OCI-LY7 (cell line): ENCODE measurements at regions not wholly inside any gene's neighbourhood (a gene's known extent, or its start where the extent isn't known, plus 50 kb on each side); places are given as distances from the start of the nearest gene placed in this dataset.

Source experiments
- BruUV-seq: library from RNA; stranded (reverse); fragments of 400-500 nt; replicated peaks from 2 replicates; lab custom pipeline; 2021; lab: Mats Ljungman, UMichigan
- CTCF ChIA-PET: fragments of 300-600 bp; sonication (Branson Sonifier 250); formaldehyde crosslinking; loops from one replicate; lab custom pipeline; 2022; ENCODE audit warnings: antibody characterized with exemption; ENCODE audit not compliant: unreplicated experiment; lab: Charles Lee
- POLR2A ChIA-PET: fragments of 300-600 bp; sonication (Branson Sonifier 250); formaldehyde crosslinking; loops from one replicate; lab custom pipeline; 2022; ENCODE audit warnings: antibody characterized with exemption; lab: Charles Lee
- DNase-seq: peaks from one replicate; pipeline ENCODE4 v3.0.0-alpha.2; 2015; ENCODE audit warnings: low spot score
- H2AFZ ChIP-seq: fragments of 200-600 bp; sonication (generic), shearing (Covaris generic); 2 replicates; pipeline ENCODE4 v1.6.1; 2014; ENCODE audit warnings: mild to moderate bottlenecking, antibody characterized with exemption, low read length, moderate library complexity
- H3K27ac ChIP-seq: fragments of 200-600 bp; sonication (generic); 2 replicates; pipeline ENCODE4 v1.5.1; 2014; ENCODE audit warnings: mixed run types, low read depth, mild to moderate bottlenecking, moderate library complexity, low read length, inconsistent platforms; ENCODE audit not compliant: poor library complexity, severe bottlenecking
- H3K36me3 ChIP-seq: fragments of 200-600 bp; sonication (generic); 2 replicates; pipeline ENCODE4 v1.6.1; 2014; ENCODE audit warnings: mild to moderate bottlenecking, antibody characterized with exemption, low read length, moderate library complexity, mixed read lengths; ENCODE audit not compliant: insufficient read depth
- H3K4me1 ChIP-seq: fragments of 200-600 bp; sonication (generic); 2 replicates; pipeline ENCODE4 v1.5.1; 2014; ENCODE audit warnings: mild to moderate bottlenecking, low read length; ENCODE audit not compliant: insufficient read depth, poor library complexity, severe bottlenecking
- H3K4me2 ChIP-seq: fragments of 200-600 bp; sonication (generic); 2 replicates; pipeline ENCODE4 v1.6.1; 2014; ENCODE audit warnings: mild to moderate bottlenecking, low read length
- H3K4me3 ChIP-seq: fragments of 200-600 bp; sonication (generic); 2 replicates; pipeline ENCODE4 v1.5.1; 2014; ENCODE audit warnings: mild to moderate bottlenecking, low read depth, low read length; ENCODE audit not compliant: poor library complexity, severe bottlenecking
- H3K79me2 ChIP-seq: fragments of 200-600 bp; sonication (generic); 2 replicates; pipeline ENCODE4 v1.6.1; 2016; ENCODE audit warnings: low read depth, mild to moderate bottlenecking, low read length, moderate library complexity, mixed read lengths; ENCODE audit not compliant: insufficient read depth
- H3K9me2 ChIP-seq: fragments of 200-600 bp; sonication (generic); 2 replicates; pipeline ENCODE4 v1.6.1; 2016; ENCODE audit warnings: mild to moderate bottlenecking, low read length, mixed read lengths; ENCODE audit not compliant: insufficient read depth
- H3K9me3 ChIP-seq: fragments of 200-600 bp; sonication (generic); 2 replicates; pipeline ENCODE4 v1.6.1; 2014; ENCODE audit warnings: mild to moderate bottlenecking, mixed run types, low read length, mixed read lengths
- H4K20me1 ChIP-seq: fragments of 200-600 bp; sonication (generic); 2 replicates; pipeline ENCODE4 v1.6.1; 2014; ENCODE audit warnings: mild to moderate bottlenecking, antibody characterized with exemption, low read length, moderate library complexity, mixed read lengths; ENCODE audit not compliant: insufficient read depth
- EZH2phosphoT487 ChIP-seq: fragments of 200-600 bp; sonication (generic); IDR thresholded peaks from 2 replicates; pipeline ENCODE4 v1.6.1; 2018; ENCODE audit warnings: low read depth, borderline replicate concordance, mild to moderate bottlenecking, mixed run types, antibody characterized with exemption, low read length, moderate library complexity, mixed read lengths
- intact Hi-C: fragments of 100-400 bp; cut with micrococcal nuclease; formaldehyde crosslinking; loops from one replicate; pipeline ENCODE4 v1.10.0; 2022; ENCODE audit not compliant: unreplicated experiment
- TF ChIP-seq, protein P1 (sequence below): fragments of 200-600 bp; sonication (generic); conservative IDR thresholded peaks from 2 replicates; pipeline ENCODE4 v1.5.1; 2014; ENCODE audit warnings: mild to moderate bottlenecking, antibody characterized with exemption, low read length, moderate library complexity, mixed read lengths

GRCh38 chr5:58268268-58268667 lies 191.6 kb downstream of the PLK2 start:
- Histone ChIP-seq H3K36me3 (no peaks in the 10 kb centered on the region), H3K4me3 (no peak overlapping the region), H3K9me2 (no peaks in the 10 kb centered on the region), H3K27ac (no peak overlapping the region), H3K9me3 (no peaks in the 10 kb centered on the region), H4K20me1 (no peaks in the 10 kb centered on the region), H3K4me2 (no peak overlapping the region), H3K79me2 (no peaks in the 10 kb centered on the region), H3K4me1 (no peaks in the 10 kb centered on the region), H2AFZ (no peak overlapping the region)
- no TSS peak for BruUV-seq
- no peak for TF ChIP-seq EZH2phosphoT487
- TF ChIP-seq, protein P1, sequence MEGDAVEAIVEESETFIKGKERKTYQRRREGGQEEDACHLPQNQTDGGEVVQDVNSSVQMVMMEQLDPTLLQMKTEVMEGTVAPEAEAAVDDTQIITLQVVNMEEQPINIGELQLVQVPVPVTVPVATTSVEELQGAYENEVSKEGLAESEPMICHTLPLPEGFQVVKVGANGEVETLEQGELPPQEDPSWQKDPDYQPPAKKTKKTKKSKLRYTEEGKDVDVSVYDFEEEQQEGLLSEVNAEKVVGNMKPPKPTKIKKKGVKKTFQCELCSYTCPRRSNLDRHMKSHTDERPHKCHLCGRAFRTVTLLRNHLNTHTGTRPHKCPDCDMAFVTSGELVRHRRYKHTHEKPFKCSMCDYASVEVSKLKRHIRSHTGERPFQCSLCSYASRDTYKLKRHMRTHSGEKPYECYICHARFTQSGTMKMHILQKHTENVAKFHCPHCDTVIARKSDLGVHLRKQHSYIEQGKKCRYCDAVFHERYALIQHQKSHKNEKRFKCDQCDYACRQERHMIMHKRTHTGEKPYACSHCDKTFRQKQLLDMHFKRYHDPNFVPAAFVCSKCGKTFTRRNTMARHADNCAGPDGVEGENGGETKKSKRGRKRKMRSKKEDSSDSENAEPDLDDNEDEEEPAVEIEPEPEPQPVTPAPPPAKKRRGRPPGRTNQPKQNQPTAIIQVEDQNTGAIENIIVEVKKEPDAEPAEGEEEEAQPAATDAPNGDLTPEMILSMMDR: no peak
- DNase-seq: no peak
- ChIA-PET POLR2A (no interaction called here), CTCF (no interaction called here)
- intact Hi-C loops: no loop called here

DNA sequence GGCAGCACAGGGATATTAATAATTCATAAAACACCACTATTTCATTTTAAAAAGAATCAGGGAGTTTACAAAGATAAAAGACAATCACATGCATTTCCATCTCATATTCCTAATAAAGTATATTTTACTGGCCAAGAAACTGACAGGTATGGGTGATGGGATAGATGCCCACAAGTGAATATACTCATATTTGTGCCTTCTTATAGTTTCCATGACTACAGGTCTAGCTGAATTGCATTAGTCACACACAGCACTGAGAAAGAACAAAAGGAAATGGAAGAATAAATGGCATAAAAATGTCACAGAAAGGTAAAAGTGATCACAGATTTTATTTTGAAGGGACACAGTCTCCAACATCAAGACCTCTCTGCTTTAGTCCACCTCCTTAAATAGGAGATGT lies 193.5 kb downstream of the PLK2 start:
- Histone ChIP-seq H3K4me1 (no peaks in the 10 kb centered on the region), H3K9me3 (no peaks in the 10 kb centered on the region), H3K4me2 (no peak overlapping the region), H3K9me2 (no peaks in the 10 kb centered on the region), H3K4me3 (no peak overlapping the region), H3K27ac (no peak overlapping the region), H3K36me3 (no peaks in the 10 kb centered on the region), H3K79me2 (no peaks in the 10 kb centered on the region), H4K20me1 (no peaks in the 10 kb centered on the region), H2AFZ (no peak overlapping the region)
- no peak for TF ChIP-seq EZH2phosphoT487
- TF ChIP-seq, protein P1: no peak
- BruUV-seq: no TSS peak
- intact Hi-C loops: no loop called here
- DNase-seq: no peak
- ChIA-PET CTCF (no interaction called here), POLR2A (interaction anchor here (0.8 kb wide), 1 partner anchor 78 kb away, joined by 3 read pairs; no protein-coding TSS in a partner anchor)

GRCh38 chr5:58265246-58265930 lies 194.5 kb downstream of the PLK2 start:
- ChIA-PET CTCF (no interaction called here), POLR2A (no interaction called here)
- TF ChIP-seq, protein P1: no peak
- no peak for TF ChIP-seq EZH2phosphoT487
- Histone ChIP-seq H3K79me2 (no peaks in the 10 kb centered on the region), H3K27ac (no peak overlapping the region), H3K4me2 (no peak overlapping the region), H4K20me1 (no peaks in the 10 kb centered on the region), H2AFZ (no peak overlapping the region), H3K9me2 (no peaks in the 10 kb centered on the region), H3K4me1 (no peaks in the 10 kb centered on the region), H3K4me3 (no peak overlapping the region), H3K36me3 (no peaks in the 10 kb centered on the region), H3K9me3 (no peaks in the 10 kb centered on the region)
- intact Hi-C loops: no loop called here
- BruUV-seq: no TSS peak
- DNase-seq: no peak
